Keratinocyte (primary cell): ENCODE measurements at regions not wholly inside any gene's neighbourhood (a gene's known extent, or its start where the extent isn't known, plus 50 kb on each side); places are given as distances from the start of the nearest gene placed in this dataset.

ENCODE experiments used
- CTCF ChIP-seq, 3 experiments: IDR thresholded peaks in 1 of 3; conservative IDR thresholded peaks in 1 of 3; optimal IDR thresholded peaks in 1 of 3; 2 replicates in 2 of 3; 3 replicates in 1 of 3; pipeline versions ENCODE3 to v1.5.1; 2011; ENCODE audit warnings: low read length in 3 of 3, mild to moderate bottlenecking in 3 of 3, moderate library complexity in 2 of 3, control low read depth in 1 of 3, inconsistent platforms in 1 of 3; ENCODE audit not compliant: insufficient read depth in 2 of 3; ENCODE audit errors: extremely low read depth in 1 of 3
- EZH2 ChIP-seq: IDR thresholded peaks from one replicate; pipeline ENCODE4 v1.6.1; 2012; ENCODE audit warnings: inconsistent platforms, mild to moderate bottlenecking, low read length, moderate library complexity

- TF ChIP-seq EZH2 (no peak), CTCF (optimal IDR thresholded peaks at IDR 0.05 in 1 of 3, IDR thresholded peaks at IDR 0.05 in 1 of 3, conservative IDR thresholded peaks at IDR 0.05 in 1 of 3; ENCODE audit: extremely low read depth in 1 of 3, insufficient read depth in 2 of 3, low read length in 3 of 3) (no peak)
Measured at GRCh38 chr9:86722706-86723075, 224.6 kb downstream of the GAS1 start.
